ENCODE measurements at regions not wholly inside any gene's neighbourhood (a gene's known extent, or its start where the extent isn't known, plus 50 kb on each side); places are given as distances from the start of the nearest gene placed in this dataset.

- TF ChIP-seq EZH2 (IDR thresholded peaks at IDR 0.05; ENCODE audit: low read depth, unreplicated experiment) (no peak), POLR2AphosphoS5 (IDR thresholded peaks at IDR 0.05; ENCODE audit: low read depth) (no peak), EZH2phosphoT487 (IDR thresholded peaks at IDR 0.05; ENCODE audit: unreplicated experiment) (no peak), JUNB (IDR thresholded peaks at IDR 0.05; ENCODE audit: unreplicated experiment) (no peak), ZNF331 (CRISPR knock-in tag; IDR thresholded peaks at IDR 0.05; ENCODE audit: low read depth) (no peak), STAT1 (IDR thresholded peaks at IDR 0.05; ENCODE audit: unreplicated experiment) (no peak), CREB1 (CRISPR knock-in tag; IDR thresholded peaks at IDR 0.05; ENCODE audit: low read depth) (no peak)
- TF ChIP-seq, protein P1, sequence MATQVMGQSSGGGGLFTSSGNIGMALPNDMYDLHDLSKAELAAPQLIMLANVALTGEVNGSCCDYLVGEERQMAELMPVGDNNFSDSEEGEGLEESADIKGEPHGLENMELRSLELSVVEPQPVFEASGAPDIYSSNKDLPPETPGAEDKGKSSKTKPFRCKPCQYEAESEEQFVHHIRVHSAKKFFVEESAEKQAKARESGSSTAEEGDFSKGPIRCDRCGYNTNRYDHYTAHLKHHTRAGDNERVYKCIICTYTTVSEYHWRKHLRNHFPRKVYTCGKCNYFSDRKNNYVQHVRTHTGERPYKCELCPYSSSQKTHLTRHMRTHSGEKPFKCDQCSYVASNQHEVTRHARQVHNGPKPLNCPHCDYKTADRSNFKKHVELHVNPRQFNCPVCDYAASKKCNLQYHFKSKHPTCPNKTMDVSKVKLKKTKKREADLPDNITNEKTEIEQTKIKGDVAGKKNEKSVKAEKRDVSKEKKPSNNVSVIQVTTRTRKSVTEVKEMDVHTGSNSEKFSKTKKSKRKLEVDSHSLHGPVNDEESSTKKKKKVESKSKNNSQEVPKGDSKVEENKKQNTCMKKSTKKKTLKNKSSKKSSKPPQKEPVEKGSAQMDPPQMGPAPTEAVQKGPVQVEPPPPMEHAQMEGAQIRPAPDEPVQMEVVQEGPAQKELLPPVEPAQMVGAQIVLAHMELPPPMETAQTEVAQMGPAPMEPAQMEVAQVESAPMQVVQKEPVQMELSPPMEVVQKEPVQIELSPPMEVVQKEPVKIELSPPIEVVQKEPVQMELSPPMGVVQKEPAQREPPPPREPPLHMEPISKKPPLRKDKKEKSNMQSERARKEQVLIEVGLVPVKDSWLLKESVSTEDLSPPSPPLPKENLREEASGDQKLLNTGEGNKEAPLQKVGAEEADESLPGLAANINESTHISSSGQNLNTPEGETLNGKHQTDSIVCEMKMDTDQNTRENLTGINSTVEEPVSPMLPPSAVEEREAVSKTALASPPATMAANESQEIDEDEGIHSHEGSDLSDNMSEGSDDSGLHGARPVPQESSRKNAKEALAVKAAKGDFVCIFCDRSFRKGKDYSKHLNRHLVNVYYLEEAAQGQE (IDR thresholded peaks at IDR 0.05; ENCODE audit: unreplicated experiment): no peak
- TF ChIP-seq, protein P2, sequence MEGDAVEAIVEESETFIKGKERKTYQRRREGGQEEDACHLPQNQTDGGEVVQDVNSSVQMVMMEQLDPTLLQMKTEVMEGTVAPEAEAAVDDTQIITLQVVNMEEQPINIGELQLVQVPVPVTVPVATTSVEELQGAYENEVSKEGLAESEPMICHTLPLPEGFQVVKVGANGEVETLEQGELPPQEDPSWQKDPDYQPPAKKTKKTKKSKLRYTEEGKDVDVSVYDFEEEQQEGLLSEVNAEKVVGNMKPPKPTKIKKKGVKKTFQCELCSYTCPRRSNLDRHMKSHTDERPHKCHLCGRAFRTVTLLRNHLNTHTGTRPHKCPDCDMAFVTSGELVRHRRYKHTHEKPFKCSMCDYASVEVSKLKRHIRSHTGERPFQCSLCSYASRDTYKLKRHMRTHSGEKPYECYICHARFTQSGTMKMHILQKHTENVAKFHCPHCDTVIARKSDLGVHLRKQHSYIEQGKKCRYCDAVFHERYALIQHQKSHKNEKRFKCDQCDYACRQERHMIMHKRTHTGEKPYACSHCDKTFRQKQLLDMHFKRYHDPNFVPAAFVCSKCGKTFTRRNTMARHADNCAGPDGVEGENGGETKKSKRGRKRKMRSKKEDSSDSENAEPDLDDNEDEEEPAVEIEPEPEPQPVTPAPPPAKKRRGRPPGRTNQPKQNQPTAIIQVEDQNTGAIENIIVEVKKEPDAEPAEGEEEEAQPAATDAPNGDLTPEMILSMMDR (conservative IDR thresholded peaks at IDR 0.05; ENCODE audit: low read depth in 2 of 2): no peak
These were observed 66.8 kb upstream of the RAB4A start for GRCh38 chr1:229203991-229204632.

Measured in GM23338 (cell line).